HCT116 (cell line): ENCODE measurements at regions not wholly inside any gene's neighbourhood (a gene's known extent, or its start where the extent isn't known, plus 50 kb on each side); places are given as distances from the start of the nearest gene placed in this dataset.
A peak's percentile ranks its signal among the peaks of the same experiment; 100 is the strongest.

Experiments
- ATAC-seq: fragments of 200-7000 bp; cut with Tn5 transposase; 2 replicates; pipeline ENCODE4 v1.9.1; 2020; ENCODE audit warnings: mild to moderate bottlenecking, moderate library complexity
- BruUV-seq: library from RNA; stranded (reverse); fragments of 400-500 nt; replicated peaks from 2 replicates; lab custom pipeline; 2021; lab: Mats Ljungman, UMichigan
- CTCF ChIA-PET: fragments of 300-600 bp; sonication (Branson Sonifier 250); formaldehyde crosslinking; loops from one replicate; lab custom pipeline; 2021; ENCODE audit warnings: antibody characterized with exemption; lab: Charles Lee
- POLR2A ChIA-PET: fragments of 300-600, 350-600 bp; sonication (Branson Sonifier 250); formaldehyde crosslinking; loops from one replicate; lab custom pipeline; 2021; ENCODE audit warnings: antibody characterized with exemption; lab: Charles Lee
- RAD21 ChIA-PET, 2 experiments: fragments of 300-600 bp; sonication (Branson Sonifier 250); formaldehyde crosslinking; loops; one replicate each; lab custom pipeline; 2023; ENCODE audit warnings: low total read pairs in 2 of 2; ENCODE audit not compliant: uncharacterized antibody in 2 of 2, unreplicated experiment in 2 of 2, low non-redundant PET in 1 of 2; lab: Charles Lee
- DNase-seq: peaks from one replicate; pipeline ENCODE4 v3.0.0-alpha.2; 2010; ENCODE audit warnings: low read depth, low spot score
- H2AFZ ChIP-seq: fragments of 200-600 bp; shearing (Covaris generic), sonication (generic); 2 replicates; pipeline ENCODE4 v1.6.1; 2017; ENCODE audit warnings: low read depth, mixed run types, mixed read lengths, antibody characterized with exemption, low read length; ENCODE audit not compliant: poor library complexity, severe bottlenecking
- H3K27ac ChIP-seq: 2 replicates; pipeline ENCODE4 v1.5.1; 2012; ENCODE audit warnings: low read depth, low read length
- H3K27me3 ChIP-seq: fragments of 200-600 bp; sonication (generic); 2 replicates; pipeline ENCODE4 v1.6.1; 2016; ENCODE audit warnings: mixed run types, low read length, mixed read lengths; ENCODE audit not compliant: insufficient read depth
- H3K36me3 ChIP-seq, 2 experiments: fragments of 200-500 bp in 1 of 2; fragments of 200-600 bp in 1 of 2; sonication (Bioruptor generic) in 1 of 2; sonication (generic) in 1 of 2; 2 replicates each; pipeline versions ENCODE4 v1.5.1 to v1.6.1; 2014 to 2016; ENCODE audit warnings: low read length in 2 of 2, inconsistent platforms in 1 of 2, mixed read lengths in 1 of 2, mixed run types in 1 of 2; ENCODE audit not compliant: insufficient read depth in 2 of 2, control insufficient read depth in 1 of 2
- H3K4me1 ChIP-seq, 2 experiments: fragments of 200-600 bp in 1 of 2; sonication (generic) in 1 of 2; 2 replicates each; pipeline versions ENCODE4 v1.5.1 to v1.6.1; 2012 to 2017; ENCODE audit warnings: low read length in 2 of 2, inconsistent platforms in 1 of 2, mild to moderate bottlenecking in 1 of 2, mixed read lengths in 1 of 2, mixed run types in 1 of 2, moderate library complexity in 1 of 2; ENCODE audit not compliant: insufficient read depth in 2 of 2, control insufficient read depth in 1 of 2
- H3K4me2 ChIP-seq: fragments of 200-600 bp; sonication (generic); 2 replicates; pipeline ENCODE4 v1.6.1; 2017; ENCODE audit warnings: mixed run types, low read length, mixed read lengths
- H3K4me3 ChIP-seq, 2 experiments: fragments of 200-600 bp in 1 of 2; sonication (generic) in 1 of 2; replicated peaks in 1 of 2; 2 replicates each; pipeline ENCODE4 v1.5.1; 2011 to 2016; ENCODE audit warnings: low read length in 2 of 2, control low read depth in 1 of 2, low read depth in 1 of 2, mild to moderate bottlenecking in 1 of 2, mixed read lengths in 1 of 2, mixed run types in 1 of 2
- H3K79me2 ChIP-seq: fragments of 200-600 bp; sonication (generic); 2 replicates; pipeline ENCODE4 v1.6.1; 2017; ENCODE audit warnings: mild to moderate bottlenecking, mixed run types, low read length, moderate library complexity, mixed read lengths; ENCODE audit not compliant: insufficient read depth
- H3K9ac ChIP-seq: fragments of 200-600 bp; sonication (generic); 2 replicates; pipeline ENCODE4 v1.6.1; 2016; ENCODE audit warnings: low read length, mixed read lengths
- H3K9me2 ChIP-seq: fragments of 200-600 bp; sonication (generic), shearing (Covaris generic); 2 replicates; pipeline ENCODE4 v1.6.1; 2017; ENCODE audit warnings: mixed run types, mild to moderate bottlenecking, moderate library complexity; ENCODE audit not compliant: insufficient read depth
- H3K9me3 ChIP-seq, 2 experiments: fragments of 200-500 bp in 1 of 2; fragments of 200-600 bp in 1 of 2; sonication (Bioruptor generic) in 1 of 2; sonication (generic) in 1 of 2; 2 replicates each; pipeline ENCODE4 v1.6.1; 2014 to 2017; ENCODE audit warnings: low read length in 2 of 2, mixed read lengths in 2 of 2, inconsistent platforms in 1 of 2, low read depth in 1 of 2, mild to moderate bottlenecking in 1 of 2, mixed run types in 1 of 2, moderate library complexity in 1 of 2; ENCODE audit not compliant: control insufficient read depth in 1 of 2, insufficient read depth in 1 of 2
- H4K20me1 ChIP-seq: fragments of 200-600 bp; sonication (generic), shearing (Covaris generic); 2 replicates; pipeline ENCODE4 v1.6.1; 2017; ENCODE audit warnings: mixed run types, mild to moderate bottlenecking, moderate library complexity; ENCODE audit not compliant: insufficient read depth
- CTCF ChIP-seq, 3 experiments: fragments of 200-600 bp in 1 of 3; sonication (generic) in 1 of 3; IDR thresholded peaks in 2 of 3; conservative IDR thresholded peaks in 1 of 3; 2 replicates each; pipeline ENCODE4 v1.5.1; 2012 to 2017; ENCODE audit warnings: low read depth in 2 of 3, low read length in 2 of 3, antibody characterized with exemption in 1 of 3, borderline replicate concordance in 1 of 3, control low read depth in 1 of 3, mild to moderate bottlenecking in 1 of 3, mixed read lengths in 1 of 3, mixed run types in 1 of 3, moderate library complexity in 1 of 3; ENCODE audit not compliant: insufficient read depth in 1 of 3
- EZH2phosphoT487 ChIP-seq: fragments of 200-600 bp; IDR thresholded peaks from 2 replicates; pipeline ENCODE4 v1.6.1; 2018; ENCODE audit warnings: antibody characterized with exemption, borderline replicate concordance
- FOSL1 ChIP-seq: IDR thresholded peaks from 2 replicates; pipeline ENCODE4 v1.6.1; 2012; ENCODE audit warnings: low read depth
- POLR2A ChIP-seq: IDR thresholded peaks from 2 replicates; pipeline ENCODE4 v1.7.0; 2011; ENCODE audit warnings: borderline replicate concordance; ENCODE audit not compliant: insufficient read depth, insufficient read length; ENCODE audit errors: extremely low read depth
- POLR2AphosphoS5 ChIP-seq: IDR thresholded peaks from 2 replicates; pipeline ENCODE4 v1.6.1; 2011; ENCODE audit warnings: mild to moderate bottlenecking, low read depth, low read length, moderate library complexity
- RAD21 ChIP-seq: IDR thresholded peaks from 2 replicates; pipeline ENCODE4 v1.6.1; 2012; ENCODE audit warnings: low read depth, mild to moderate bottlenecking
- SRF ChIP-seq: IDR thresholded peaks from 2 replicates; pipeline ENCODE4 v1.6.1; 2012; ENCODE audit warnings: low read depth
- intact Hi-C: fragments of 100-400 bp; cut with micrococcal nuclease; formaldehyde crosslinking; loops from 2 replicates; pipeline ENCODE4 v1.10.0; 2022
- TF ChIP-seq, protein P1 (sequence below): IDR thresholded peaks from 2 replicates; pipeline ENCODE4 v1.6.1; 2012; ENCODE audit warnings: low read depth

- peak overlapping the region; percentile 33 for H2AFZ ChIP-seq
- no peak overlapping the region for H3K4me3 ChIP-seq
- ATAC-seq (peak; percentile 97), DNase-seq (peak; percentile 51)
- RAD21 ChIA-PET, result interaction anchor here in 1 of 2 experiments (0.7 kb wide), 1 partner anchor 98 kb away, joined by 4 read pairs; no protein-coding TSS in a partner anchor
- H3K27me3 ChIP-seq, result peaks cover 4% of the 10 kb centered on the region; the same call in 1 of the 2 replicates
- intact Hi-C loops, result loop anchor here (1.0 to 10.0 kb wide), 7 partner anchors 55 to 1733 kb away; no protein-coding TSS in a partner anchor
- H3K9me3 ChIP-seq, result no peaks in the 10 kb centered on the region
- peak overlapping the region; percentile 37 for H3K4me2 ChIP-seq
- H3K27ac ChIP-seq, result no peak overlapping the region
- no TSS peak for BruUV-seq
- TF ChIP-seq FOSL1, result no peak
- peak; percentile 86 for TF ChIP-seq RAD21
- peak; percentile 46 to 78 (median 66); a peak in 5 of 6 replicates for TF ChIP-seq CTCF (IDR thresholded peaks at IDR 0.05 in 2 of 3, conservative IDR thresholded peaks at IDR 0.05 in 1 of 3; ENCODE audit: borderline replicate concordance in 1 of 3, insufficient read depth in 1 of 3, low read depth in 2 of 3, low read length in 2 of 3)
- no peaks in the 10 kb centered on the region; a peak in 1 of 4 replicates for H3K4me1 ChIP-seq
- H3K9me2 ChIP-seq, result no peaks in the 10 kb centered on the region
- H4K20me1 ChIP-seq, result no peaks in the 10 kb centered on the region
- H3K9ac ChIP-seq, result no peak overlapping the region
- no peaks in the 10 kb centered on the region for H3K36me3 ChIP-seq
- no peaks in the 10 kb centered on the region for H3K79me2 ChIP-seq
- POLR2A ChIA-PET, result interaction anchor here (0.7 kb wide), 1 partner anchor 1621 kb away, joined by 3 read pairs; no protein-coding TSS in a partner anchor
- CTCF ChIA-PET, result interaction anchor here (0.5 to 3.3 kb wide), 10 partner anchors 11 to 1400 kb away, joined by 3 to 10 read pairs (median 4); no protein-coding TSS in a partner anchor
These were observed 245.4 kb downstream of the MPDZ start for GRCh38 chr9:13033959-13034693.

- no peak overlapping the region for H3K27ac ChIP-seq
- no peak overlapping the region for H3K4me3 ChIP-seq
- H3K79me2 ChIP-seq, result no peaks in the 10 kb centered on the region
- no peak for DNase-seq
- CTCF ChIA-PET, result interaction anchor here (0.8 to 2.2 kb wide), 8 partner anchors 10 to 1399 kb away, joined by 3 to 9 read pairs (median 4); no protein-coding TSS in a partner anchor
- RAD21 ChIA-PET, result interaction anchor here in 1 of 2 experiments (0.7 kb wide), 1 partner anchor 97 kb away, joined by 4 read pairs; no protein-coding TSS in a partner anchor
- no peaks in the 10 kb centered on the region for H3K9me2 ChIP-seq
- BruUV-seq, result no TSS peak
- no peaks in the 10 kb centered on the region for H4K20me1 ChIP-seq
- H3K9ac ChIP-seq, result no peak overlapping the region
- no peaks in the 10 kb centered on the region for H3K36me3 ChIP-seq
- no peak overlapping the region for H2AFZ ChIP-seq
- no peaks in the 10 kb centered on the region for H3K9me3 ChIP-seq
- H3K27me3 ChIP-seq, result peaks cover 4% of the 10 kb centered on the region; the same call in 1 of the 2 replicates
- peak; percentile 37; the same call in 1 of the 2 replicates for ATAC-seq
- intact Hi-C loops, result loop anchor here (1.0 to 10.0 kb wide), 7 partner anchors 54 to 1733 kb away; no protein-coding TSS in a partner anchor
- no peaks in the 10 kb centered on the region; a peak in 1 of 4 replicates for H3K4me1 ChIP-seq
- POLR2A ChIA-PET, result interaction anchor here (0.7 kb wide), 1 partner anchor 1620 kb away, joined by 3 read pairs; no protein-coding TSS in a partner anchor
- peak overlapping the region; percentile 37 for H3K4me2 ChIP-seq
- TF ChIP-seq SRF (no peak), POLR2AphosphoS5 (no peak), EZH2phosphoT487 (no peak), POLR2A (no peak)
- TF ChIP-seq, protein P1, sequence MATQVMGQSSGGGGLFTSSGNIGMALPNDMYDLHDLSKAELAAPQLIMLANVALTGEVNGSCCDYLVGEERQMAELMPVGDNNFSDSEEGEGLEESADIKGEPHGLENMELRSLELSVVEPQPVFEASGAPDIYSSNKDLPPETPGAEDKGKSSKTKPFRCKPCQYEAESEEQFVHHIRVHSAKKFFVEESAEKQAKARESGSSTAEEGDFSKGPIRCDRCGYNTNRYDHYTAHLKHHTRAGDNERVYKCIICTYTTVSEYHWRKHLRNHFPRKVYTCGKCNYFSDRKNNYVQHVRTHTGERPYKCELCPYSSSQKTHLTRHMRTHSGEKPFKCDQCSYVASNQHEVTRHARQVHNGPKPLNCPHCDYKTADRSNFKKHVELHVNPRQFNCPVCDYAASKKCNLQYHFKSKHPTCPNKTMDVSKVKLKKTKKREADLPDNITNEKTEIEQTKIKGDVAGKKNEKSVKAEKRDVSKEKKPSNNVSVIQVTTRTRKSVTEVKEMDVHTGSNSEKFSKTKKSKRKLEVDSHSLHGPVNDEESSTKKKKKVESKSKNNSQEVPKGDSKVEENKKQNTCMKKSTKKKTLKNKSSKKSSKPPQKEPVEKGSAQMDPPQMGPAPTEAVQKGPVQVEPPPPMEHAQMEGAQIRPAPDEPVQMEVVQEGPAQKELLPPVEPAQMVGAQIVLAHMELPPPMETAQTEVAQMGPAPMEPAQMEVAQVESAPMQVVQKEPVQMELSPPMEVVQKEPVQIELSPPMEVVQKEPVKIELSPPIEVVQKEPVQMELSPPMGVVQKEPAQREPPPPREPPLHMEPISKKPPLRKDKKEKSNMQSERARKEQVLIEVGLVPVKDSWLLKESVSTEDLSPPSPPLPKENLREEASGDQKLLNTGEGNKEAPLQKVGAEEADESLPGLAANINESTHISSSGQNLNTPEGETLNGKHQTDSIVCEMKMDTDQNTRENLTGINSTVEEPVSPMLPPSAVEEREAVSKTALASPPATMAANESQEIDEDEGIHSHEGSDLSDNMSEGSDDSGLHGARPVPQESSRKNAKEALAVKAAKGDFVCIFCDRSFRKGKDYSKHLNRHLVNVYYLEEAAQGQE, result no peak
These were observed 244.8 kb downstream of the MPDZ start for GRCh38 chr9:13034694-13035002.
